Left renal pelvis (tissue), 4 donors: ENCODE measurements at regions not wholly inside any gene's neighbourhood (a gene's known extent, or its start where the extent isn't known, plus 50 kb on each side); places are given as distances from the start of the nearest gene placed in this dataset.

Experiments
- DNase-seq, 4 donors: peaks; one replicate each; pipeline ENCODE4 v3.0.0-alpha.2; 2013; ENCODE audit warnings: low read depth in 4 of 4, low spot score in 3 of 4

DNA sequence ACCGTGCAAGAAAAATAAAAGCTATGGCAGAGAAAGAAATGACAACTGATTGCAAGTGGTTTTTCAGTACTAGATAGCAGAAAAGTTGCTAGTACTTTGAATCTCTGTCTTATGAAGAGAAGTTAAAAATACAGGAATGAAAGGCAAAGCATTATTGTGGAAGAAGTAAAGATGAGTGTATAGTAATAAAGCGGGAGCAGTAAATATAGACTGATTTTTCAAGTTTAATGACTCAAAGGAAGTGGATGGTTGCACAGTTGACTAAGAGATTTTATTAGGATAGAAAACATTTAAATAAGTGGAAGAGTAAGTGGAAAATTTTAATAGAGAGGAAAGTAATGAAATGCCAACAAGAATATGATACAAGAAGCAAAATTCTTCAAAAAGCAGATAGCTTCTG, 1076.1 kb upstream of the CADM2 start:
- DNase-seq: no peak

DNA sequence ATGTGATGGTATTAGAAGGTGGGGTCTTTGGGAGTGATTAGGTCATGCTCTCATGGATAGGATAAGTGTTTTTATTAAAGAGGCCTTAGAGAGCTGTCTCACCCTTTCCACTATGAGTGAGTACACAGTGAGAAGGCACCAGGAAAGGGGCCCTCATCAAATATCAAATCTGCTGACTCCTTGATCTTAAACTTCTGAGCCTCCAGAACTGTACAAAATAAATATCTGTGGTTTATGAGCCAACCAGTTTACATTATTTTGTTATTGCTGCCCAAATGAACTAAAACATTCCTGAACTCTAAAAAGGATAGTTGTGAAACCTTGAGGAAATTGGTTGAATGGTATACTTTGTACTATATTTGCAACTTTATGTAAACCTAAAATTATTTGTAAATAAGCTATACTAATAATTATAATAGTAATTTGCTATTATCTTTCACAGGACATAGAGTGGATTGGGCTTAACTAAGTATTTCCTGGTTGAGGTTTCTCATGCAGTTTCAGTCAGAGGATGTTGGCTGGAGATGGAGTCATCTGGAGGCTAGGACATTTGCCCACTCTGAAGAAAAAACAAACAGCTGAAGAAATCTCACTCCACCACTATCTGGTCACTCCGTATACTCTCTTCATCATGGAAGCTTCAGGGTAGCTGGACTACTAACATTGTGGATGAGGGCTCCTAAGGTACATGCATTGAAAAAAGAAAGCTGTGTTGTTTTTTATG, 1068.6 kb upstream of the CADM2 start:
- no peak for DNase-seq

DNA sequence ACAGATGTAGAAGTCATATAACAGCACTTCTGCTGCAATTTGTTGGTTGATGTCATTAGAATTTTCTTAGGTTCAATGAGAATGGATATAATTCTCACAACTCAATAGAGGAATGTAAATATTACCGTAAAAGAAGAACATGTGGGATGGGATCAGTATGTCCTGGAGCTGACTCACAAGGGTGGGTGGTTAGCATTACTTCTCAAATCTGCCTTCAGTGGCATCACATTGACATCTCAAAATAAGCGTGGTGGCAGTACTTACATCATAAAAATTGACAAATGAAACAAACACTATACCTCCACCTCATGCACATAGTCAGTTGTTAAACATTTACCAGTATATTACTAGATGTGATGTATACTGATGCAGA, 1068.0 kb upstream of the CADM2 start:
- DNase-seq: no peak

DNA sequence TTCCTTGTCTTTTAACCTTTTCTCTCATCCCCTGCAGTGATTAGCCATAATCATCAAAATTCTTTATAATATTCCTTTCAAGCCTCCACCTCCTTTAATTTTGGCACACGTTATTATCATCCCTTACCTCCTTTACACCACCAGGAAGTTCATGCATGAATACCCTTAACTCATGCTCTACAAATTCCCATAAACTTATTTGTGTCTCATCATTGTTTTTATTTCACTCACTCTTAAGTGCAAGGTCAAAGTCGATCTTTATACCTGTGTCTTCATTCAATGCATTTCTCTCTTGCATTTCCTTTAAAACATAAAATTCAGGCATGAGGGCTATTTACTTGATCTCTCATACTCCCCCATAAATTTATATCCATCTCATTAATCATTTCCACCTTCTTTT, 1064.6 kb upstream of the CADM2 start:
- no peak for DNase-seq

DNA sequence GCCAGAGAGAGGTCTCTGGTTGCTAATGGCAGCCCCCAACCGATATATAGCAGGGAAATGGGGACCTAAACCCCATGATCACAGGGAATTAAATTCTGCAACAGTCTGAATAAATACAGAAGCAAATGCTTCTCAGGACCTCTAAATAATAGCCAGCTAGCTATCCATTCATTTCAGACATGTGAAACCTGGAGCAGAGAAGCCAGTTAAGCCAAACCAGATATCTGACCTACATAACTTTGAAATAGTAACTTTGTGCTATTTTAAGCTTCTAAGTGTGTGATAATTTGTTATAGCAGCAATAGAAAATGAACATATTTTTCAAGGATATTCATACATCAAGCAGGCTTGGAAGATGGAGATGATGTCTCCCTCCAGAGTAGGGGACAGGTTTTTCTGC, 1062.9 kb upstream of the CADM2 start:
- no peak for DNase-seq

DNA sequence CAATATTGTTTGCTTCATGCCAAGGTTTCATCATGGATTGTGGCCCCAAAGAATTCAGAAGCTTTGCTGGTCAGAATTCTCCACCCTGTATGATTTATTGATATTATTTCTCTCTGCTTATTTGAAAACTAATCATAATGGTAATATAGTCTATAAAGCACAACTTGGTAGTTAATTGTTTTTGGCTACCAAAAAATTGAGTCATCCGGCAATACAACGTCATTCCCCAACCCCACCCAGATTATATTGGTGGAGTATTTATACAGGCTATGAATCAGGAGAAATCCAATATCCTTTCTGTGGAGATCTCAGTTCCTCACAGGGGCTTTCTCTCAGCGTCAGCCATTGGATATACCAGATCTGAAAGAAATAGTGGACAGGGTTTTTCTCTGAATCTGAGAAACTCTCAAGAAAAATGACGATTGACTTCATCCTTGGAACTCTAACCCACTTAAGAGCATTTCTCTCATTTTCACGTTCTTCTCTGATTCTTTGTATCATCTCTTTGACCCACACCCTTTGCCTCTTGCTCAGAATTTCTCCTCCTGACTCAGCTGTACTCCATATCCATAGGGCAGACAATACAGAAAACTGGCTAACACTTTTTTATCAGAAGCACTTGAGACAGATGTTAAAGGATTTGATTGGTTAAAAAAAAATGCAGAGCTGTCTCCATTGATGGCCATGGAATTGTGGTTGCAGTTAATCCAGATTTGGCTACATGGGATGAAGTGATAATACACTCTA, 1055.8 kb upstream of the CADM2 start:
- DNase-seq: no peak

DNA sequence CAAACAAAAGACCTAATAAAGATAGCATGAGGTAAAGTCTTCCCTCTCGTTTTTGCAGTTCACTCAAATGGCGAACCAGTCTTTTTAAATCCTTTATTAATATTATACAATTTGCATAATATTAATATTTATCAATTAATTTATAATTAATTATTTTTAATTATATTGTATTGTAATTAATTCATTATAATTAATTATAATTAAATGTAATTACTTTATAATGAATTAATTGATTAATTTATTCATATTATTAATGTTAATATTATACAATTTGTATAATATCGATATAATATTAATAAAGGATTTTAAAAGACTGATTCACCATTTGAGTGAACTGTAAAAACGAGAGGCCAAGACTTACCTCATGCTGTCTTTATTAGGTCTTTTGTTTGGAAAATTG, 1045.4 kb upstream of the CADM2 start:
- DNase-seq: no peak

DNA sequence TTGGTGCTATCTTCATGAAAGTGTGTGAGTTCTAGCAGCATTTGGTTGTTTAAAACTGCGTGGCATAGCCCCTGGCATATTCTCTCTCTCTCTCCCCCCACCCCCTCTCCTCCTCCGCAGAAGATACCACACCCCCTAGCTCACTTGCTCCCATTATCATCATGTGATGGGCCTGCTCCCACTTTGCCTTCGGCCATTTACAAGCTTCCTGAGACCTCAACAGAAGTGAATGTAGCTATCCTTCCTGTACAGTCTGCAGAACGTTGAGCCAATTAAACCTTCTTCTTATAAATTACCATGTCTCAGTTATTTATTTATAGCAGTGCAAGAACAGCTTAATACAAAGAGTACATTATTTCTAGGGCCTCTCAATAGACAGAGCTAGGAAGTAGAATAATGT, 1032.5 kb upstream of the CADM2 start:
- DNase-seq: no peak

DNA sequence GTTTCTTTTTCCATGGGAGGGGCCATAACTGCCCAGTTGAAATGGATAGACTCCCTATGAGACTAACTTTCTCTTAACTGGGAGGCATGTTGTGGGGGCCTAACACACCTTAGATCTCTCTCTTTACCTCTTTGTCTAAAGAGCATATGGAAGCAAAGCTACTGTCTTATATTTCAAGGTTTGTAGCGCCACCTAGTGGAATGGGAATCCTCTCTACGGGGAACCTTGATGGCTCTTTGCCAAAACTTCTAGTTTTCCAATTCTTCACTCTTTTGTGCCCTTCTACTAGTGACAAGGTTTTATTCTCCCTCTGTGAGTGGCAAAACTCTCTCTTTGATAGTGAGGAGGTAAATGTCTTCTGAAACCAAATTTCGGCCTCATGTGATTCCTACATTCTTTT, 1030.4 kb upstream of the CADM2 start:
- no peak for DNase-seq

DNA sequence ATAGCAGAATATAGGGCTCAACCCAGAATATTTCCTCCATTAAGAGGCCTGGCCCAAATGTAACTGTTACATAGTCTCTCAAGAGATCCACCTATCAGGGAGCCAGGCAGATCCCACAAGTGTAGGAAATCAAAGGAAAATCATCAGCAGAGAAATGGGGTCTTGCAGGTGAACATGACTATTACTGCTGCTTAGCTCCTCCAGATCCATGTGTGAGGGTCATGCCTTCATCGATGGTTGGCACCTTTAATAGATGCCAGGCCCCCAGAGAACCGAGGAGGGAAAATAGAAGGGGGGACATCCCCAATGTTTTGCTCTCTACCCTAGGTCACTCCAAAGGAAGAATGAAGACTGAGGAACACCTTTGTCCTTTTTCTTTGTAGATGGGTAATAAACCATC, 1029.9 kb upstream of the CADM2 start:
- no peak for DNase-seq

DNA sequence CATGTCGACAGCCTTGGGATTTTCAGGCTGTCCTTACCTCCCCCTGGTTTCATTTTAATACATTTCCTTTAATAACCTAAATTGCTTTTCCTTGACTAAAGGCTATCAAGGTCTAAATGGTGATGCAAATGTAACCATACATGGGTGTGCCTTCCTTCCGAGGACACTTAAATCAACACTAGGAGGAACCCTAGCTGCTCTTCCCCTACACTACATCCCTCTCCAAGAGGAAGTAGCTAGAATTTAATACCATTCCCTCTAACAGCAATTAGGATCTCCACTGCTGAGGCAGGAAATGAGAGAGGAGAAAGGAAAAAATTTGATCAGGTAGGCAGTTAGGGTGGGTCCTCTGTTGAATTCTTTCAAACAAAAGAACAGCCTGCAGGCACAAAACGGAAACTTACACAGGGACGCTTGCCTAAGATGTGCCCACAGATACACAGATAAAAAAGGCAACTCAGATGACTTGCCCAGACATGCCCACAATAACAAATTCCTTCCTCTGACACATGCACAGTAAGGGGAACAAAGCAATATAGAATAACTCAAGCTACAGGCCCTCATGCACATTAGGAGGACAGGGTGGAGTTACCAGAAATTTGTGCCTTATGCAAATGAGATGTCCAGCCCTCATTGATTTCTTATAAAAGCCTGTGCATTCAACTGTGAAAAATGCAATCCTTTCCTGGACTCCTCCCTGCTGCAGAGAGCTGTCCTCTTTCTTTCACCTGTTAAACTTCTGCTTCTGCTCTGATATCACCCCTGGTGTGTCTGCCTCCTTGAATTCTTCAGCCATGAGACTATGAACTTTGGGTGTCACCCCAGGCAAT, 1024.4 kb upstream of the CADM2 start:
- no peak for DNase-seq

DNA sequence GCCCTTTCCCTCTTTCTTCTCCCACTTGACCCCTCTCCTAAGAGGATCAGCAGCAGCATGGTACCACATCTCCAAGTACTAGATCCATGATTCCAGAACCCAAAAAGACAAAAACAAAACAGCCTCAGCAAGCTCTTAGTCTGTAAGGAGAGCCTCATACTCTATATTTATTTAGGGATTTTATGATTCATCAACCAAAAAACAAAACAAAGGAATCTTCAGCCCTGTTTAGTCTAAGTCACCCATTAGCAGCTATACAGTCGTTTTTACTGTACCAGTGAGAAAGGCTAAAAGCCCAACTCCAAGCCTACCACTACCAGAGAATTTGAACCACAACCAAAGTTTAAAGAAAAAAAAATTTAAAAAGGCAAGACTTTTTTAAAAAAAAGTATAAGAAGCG, 1020.3 kb upstream of the CADM2 start:
- no peak for DNase-seq

DNA sequence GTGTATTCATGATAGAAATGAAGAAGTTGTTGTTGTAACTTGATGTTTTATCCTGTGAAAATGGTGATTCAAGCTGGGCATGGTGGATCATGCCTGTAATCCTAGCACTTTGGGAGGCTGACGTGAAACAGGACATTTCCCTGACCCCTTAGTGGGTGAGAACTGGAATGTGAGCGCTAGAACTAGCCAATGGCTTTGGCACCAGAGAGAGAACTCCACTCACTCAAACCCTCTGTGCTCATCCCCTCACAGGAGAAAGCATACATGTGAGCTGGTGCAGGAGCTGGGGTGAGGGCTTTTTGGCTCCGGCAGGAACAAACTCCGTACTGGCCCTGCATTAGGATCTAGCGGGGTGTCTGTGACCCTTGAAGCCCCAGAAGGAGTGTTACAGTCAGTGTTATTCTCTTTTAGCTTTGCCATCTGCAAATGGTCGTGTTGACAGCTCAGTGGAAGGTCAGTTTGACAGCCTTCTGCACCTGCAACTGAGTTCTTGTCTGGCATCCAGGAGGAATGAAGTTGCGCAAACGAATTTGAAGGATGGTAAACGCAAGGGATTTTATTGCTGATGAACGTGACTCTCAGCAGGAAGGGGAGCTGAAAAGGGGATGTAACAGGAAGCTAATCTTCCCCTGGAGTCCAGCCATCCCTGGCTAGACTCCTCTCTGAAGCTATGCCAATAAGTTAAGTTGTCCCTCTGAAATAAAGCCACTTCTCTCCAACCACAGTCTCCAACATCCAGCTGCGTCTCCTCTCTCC, 1016.6 kb upstream of the CADM2 start:
- no peak for DNase-seq

DNA sequence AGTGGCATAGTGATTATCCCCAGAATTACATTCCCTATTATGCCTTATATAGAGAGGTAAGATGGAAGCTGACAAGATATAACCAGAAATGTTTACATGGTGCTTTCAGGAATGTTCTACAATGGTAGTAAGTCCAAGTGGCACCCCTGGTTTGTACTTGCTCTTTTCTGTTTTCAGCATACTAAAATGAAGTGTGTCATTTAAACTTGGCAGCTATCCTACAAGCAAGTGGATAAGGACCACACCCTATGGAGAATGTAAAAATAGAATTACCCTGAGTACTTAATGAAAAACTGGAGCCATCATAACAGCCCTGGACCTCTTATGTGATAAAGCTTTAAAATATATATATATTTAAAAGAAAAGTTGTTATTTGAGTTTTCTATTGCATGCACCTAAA, 1012.7 kb upstream of the CADM2 start:
- DNase-seq: no peak

DNA sequence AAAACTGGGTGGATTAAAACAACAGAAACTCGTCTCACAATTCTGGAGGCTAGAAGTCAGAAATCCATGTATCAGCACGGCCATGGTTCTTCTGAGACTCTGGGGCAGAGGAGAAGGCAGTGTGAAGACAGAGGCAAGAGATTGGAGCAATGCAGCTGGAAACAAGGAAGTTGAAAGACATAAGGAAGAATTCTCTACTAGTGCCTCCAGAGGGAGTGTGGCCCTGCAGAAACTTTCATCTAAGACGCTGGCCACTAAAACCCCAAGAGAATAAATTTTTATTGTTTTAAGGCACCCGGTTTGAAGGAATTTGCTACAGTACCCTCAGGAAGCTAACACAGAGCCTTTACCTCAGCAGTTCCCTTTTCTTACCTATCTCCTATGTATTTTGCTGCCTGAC, 1012.2 kb upstream of the CADM2 start:
- DNase-seq: no peak

DNA sequence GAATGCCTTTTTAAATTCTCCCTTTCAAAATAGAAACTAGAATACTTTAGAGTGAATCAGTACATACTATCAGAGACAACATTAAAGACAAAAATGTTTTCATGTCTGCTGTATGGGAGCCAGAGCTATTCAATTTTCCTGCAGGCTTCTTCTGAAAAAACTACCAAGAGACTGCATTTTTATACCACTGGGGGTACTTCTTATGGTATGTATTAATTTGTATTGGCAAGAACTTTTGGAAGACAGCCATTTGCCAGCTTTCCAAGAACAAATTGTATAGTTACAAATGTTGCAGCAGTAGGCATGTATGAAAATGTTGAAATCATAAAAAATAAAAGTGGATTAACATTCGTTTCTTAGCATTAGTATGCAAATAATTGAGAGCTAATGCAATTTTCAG, 1010.0 kb upstream of the CADM2 start:
- no peak for DNase-seq

DNA sequence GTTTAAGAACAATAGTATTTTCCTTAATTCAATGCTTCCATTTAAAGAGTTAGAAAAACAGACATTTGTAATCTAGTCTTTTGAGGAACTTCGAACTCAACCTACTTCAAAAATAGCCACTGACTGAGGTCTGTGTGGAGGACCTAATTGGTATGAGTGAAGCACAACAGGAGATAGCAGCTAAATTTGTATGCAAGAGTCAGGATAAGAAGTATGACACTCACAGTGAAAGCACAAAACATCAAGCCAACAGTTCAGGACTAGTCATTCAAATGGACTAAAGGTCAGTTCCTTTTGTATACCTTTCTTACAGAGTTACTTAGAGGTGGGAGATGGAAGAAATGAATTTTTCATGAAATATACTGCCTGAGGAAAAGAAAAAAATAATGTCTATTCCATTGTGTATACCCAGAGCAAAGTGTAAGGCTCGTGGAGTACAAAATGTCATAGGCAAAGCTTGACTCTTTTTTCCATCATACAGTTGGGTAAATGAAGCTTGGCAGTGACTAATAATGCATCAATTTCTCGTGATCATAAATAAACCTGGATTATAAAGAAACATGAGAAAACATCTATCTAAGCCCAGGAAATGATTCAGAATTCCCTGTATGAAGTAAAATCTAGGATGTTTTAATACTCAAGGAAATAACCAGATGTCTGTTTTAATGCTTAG, 1005.2 kb upstream of the CADM2 start:
- DNase-seq: no peak

DNA sequence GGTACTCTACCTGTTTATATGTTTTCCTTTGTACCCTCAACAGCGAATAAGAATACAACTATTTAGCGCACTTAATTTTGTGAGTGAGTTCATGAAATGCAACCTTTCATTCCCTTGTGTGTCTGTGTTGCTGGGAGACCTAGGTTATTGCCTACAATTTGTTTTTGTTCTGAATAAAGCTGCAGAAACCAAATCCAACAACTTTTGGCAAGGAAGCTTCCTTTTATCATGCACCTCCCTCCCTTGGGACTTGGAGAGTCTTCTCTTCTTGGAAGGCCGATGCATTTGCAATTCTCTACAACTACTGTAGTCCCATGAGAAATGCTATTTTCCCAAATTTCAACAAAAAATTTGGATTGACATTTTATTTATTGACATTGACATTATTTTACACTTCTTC, 1002.4 kb upstream of the CADM2 start:
- no peak for DNase-seq

DNA sequence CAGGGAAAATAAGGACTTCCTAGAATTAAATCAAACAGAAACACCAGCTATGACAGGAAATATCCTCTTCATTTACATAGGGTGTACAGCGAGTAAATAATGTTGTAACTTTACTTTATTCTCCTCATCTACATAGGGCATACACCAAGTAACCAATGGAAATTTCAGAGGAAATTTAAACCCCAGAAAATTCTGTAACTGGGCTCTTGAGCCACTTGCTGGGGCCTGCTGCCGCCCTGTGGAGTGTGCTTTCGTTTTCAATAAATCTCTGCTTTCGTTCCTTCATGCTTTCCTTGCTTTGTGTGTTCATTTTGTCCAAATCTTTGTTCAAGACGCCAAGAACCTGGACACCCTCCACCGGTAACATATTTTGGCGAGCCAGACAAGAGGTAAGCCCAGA, 990.4 kb upstream of the CADM2 start:
- DNase-seq: no peak

DNA sequence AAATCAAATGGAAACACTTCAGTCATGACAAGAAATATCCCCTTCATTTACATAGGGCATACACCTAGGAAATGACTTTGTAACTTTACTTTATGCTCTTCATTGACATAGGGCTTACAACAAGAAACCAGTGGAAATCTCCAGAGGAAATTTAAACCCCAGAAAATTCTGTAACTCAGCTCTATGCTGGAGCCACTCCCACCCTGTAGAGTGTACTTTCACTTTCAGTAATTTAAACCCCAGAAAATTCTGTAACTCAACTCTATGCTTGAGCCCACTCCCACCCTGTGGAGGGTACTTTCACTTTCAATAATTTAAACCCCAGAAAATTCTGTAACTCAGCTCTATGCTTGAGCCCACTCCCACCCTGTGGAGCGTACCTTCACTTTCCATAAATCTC, 987.1 kb upstream of the CADM2 start:
- DNase-seq: no peak

DNA sequence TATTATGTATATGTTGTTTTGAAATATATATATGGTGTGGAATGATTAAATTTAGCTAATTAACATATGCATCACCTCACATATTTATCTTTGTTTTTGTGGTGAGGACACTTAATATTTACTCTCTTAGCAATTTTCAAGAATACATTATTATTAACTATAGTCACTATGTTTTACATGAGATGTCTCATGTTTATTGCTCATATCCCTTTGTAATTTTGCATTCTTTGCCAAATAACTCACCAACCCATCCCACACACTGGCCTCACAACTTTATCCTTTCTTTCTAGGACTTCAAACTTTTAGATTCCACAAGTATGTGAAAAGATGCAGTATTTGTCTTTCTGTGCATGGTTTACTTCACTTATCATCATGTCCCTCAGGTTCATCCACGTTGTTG, 950.2 kb upstream of the CADM2 start:
- DNase-seq: no peak
